ENCODE measurements at regions not wholly inside any gene's neighbourhood (a gene's known extent, or its start where the extent isn't known, plus 50 kb on each side); places are given as distances from the start of the nearest gene placed in this dataset.

DNA sequence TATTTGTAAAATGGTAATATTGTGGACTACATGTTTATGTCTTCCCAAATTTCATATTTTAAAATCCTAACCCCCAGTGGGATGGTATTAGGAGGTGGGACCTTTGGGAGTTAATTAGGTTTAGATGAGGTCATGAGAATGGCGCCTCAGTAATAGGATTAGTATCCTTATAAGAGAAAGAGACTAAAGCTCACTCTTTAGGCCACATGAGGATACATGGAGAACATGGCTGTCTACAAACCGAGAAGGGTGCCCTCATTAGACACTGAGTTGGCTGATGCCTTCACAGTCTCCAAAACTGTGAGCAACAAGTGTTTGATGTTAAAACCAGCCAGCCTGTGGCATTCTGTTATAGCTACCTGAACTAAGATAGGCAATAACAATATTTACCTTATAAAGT is 58.3 kb upstream of the OTOGL start:
- TF ChIP-seq TCF12 (IDR thresholded peaks at IDR 0.05) (no peak), TAF1 (IDR thresholded peaks at IDR 0.05; ENCODE audit: borderline replicate concordance, low read depth, low read length) (no peak), POLR2AphosphoS5 (IDR thresholded peaks at IDR 0.05; ENCODE audit: low read depth, low read length) (no peak), CTCF (IDR thresholded peaks at IDR 0.05) (no peak), YY1 (IDR thresholded peaks at IDR 0.05; ENCODE audit: low read depth) (no peak), EZH2phosphoT487 (IDR thresholded peaks at IDR 0.05; ENCODE audit: borderline replicate concordance, low read depth) (no peak), RAD21 (IDR thresholded peaks at IDR 0.05; ENCODE audit: low read length) (no peak), CHD2 (IDR thresholded peaks at IDR 0.05; ENCODE audit: low read length, partially characterized antibody) (no peak), RFX5 (IDR thresholded peaks at IDR 0.05; ENCODE audit: low read length) (no peak)
- TF ChIP-seq, protein P1, sequence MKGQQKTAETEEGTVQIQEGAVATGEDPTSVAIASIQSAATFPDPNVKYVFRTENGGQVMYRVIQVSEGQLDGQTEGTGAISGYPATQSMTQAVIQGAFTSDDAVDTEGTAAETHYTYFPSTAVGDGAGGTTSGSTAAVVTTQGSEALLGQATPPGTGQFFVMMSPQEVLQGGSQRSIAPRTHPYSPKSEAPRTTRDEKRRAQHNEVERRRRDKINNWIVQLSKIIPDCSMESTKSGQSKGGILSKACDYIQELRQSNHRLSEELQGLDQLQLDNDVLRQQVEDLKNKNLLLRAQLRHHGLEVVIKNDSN (IDR thresholded peaks at IDR 0.05; ENCODE audit: borderline replicate concordance, low read depth) = no peak
